ENCODE measurements at regions not wholly inside any gene's neighbourhood (a gene's known extent, or its start where the extent isn't known, plus 50 kb on each side); places are given as distances from the start of the nearest gene placed in this dataset.

DNA sequence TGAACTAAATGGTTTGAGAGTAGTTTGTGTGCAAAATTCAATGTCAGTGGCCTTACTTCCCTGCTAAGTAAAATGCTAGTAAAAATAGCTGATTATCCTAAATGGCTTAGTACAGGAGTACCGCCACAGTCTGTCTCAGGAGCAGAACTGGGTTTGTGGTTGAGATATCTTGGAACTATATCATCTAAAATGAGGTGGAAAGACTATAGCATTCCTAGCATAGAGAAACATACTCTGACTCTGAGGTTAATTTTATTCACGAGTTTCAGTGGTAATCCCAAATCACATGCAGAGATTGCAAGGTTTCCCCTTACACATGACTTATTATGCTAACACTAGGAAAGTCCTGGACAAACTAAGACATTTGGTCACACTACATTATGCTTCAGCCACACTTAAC lies 70.4 kb downstream of the OR13H1 start:
- H3K4me2 ChIP-seq = no peak overlapping the region
- DNase-seq (ENCODE audit: low read depth in 1 of 2, low spot score in 1 of 2) (no peak), ATAC-seq (no peak), FAIRE-seq (peak; percentile 91)
- H3K4me1 ChIP-seq = no peaks in the 10 kb centered on the region
- TF ChIP-seq NFE2L2 (conservative IDR thresholded peaks at IDR 0.05; ENCODE audit: low read length) = no peak
- TF ChIP-seq, protein P1, sequence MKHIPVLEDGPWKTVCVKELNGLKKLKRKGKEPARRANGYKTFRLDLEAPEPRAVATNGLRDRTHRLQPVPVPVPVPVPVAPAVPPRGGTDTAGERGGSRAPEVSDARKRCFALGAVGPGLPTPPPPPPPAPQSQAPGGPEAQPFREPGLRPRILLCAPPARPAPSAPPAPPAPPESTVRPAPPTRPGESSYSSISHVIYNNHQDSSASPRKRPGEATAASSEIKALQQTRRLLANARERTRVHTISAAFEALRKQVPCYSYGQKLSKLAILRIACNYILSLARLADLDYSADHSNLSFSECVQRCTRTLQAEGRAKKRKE (CRISPR knock-in tag; IDR thresholded peaks at IDR 0.05; ENCODE audit: low read depth) = no peak
- TF ChIP-seq RARB (CRISPR knock-in tag; IDR thresholded peaks at IDR 0.05) = no peak
- TF ChIP-seq PHF8 (IDR thresholded peaks at IDR 0.05; ENCODE audit: borderline replicate concordance, low read depth) = no peak
- TF ChIP-seq, protein P2, sequence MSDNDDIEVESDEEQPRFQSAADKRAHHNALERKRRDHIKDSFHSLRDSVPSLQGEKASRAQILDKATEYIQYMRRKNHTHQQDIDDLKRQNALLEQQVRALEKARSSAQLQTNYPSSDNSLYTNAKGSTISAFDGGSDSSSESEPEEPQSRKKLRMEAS (IDR thresholded peaks at IDR 0.05) = no peak
- no peak for TF ChIP-seq FOXS1 (CRISPR knock-in tag; IDR thresholded peaks at IDR 0.05)
- TF ChIP-seq RCOR1 (IDR thresholded peaks at IDR 0.05; ENCODE audit: low read depth, low read length) = no peak
- TF ChIP-seq, protein P3, sequence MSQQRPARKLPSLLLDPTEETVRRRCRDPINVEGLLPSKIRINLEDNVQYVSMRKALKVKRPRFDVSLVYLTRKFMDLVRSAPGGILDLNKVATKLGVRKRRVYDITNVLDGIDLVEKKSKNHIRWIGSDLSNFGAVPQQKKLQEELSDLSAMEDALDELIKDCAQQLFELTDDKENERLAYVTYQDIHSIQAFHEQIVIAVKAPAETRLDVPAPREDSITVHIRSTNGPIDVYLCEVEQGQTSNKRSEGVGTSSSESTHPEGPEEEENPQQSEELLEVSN (IDR thresholded peaks at IDR 0.05; ENCODE audit: borderline replicate concordance, low read depth) = no peak
- TF ChIP-seq HEYL (CRISPR knock-in tag; IDR thresholded peaks at IDR 0.05) = no peak
- no peak for TF ChIP-seq ZFP36 (IDR thresholded peaks at IDR 0.05; ENCODE audit: borderline replicate concordance, partially characterized antibody)
- no peak for TF ChIP-seq MAZ (IDR thresholded peaks at IDR 0.05; ENCODE audit: borderline replicate concordance, low read depth, low read length)
- no peak for TF ChIP-seq TP53 (CRISPR knock-in tag; IDR thresholded peaks at IDR 0.05)
- no peak for TF ChIP-seq JUNB (IDR thresholded peaks at IDR 0.05)
- no peak for TF ChIP-seq POLR2A (IDR thresholded peaks at IDR 0.05; ENCODE audit: low read length)
- no peaks in the 10 kb centered on the region for H3K9me3 ChIP-seq
- no peak overlapping the region for H3K4me3 ChIP-seq
- POLR2A ChIA-PET = no interaction called here
- 53% methylated on average over 2 of the region's 2 CpGs for WGBS (ENCODE audit: missing lambda C conversion rate)
- H3K27ac ChIP-seq = no peak overlapping the region
- CTCF ChIA-PET = no interaction called here

DNA sequence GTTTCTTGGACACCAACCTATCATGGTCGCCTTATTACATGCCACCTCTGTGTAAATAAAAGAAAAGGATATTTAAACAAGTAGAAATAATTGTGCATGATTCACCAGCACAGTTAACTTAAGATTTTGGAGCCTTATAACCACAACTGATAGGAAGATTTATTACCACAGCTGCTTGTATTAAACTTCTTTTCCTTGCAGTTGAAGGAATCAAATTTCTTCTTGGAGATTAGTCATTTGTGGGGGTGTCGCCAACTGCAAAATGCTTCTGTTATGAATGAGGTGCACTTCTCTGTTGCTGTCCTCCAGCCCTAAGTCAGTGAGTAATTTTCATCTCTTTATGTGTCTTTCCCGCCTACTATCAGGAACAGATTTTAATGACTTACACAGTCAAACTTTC lies 73.3 kb downstream of the OR13H1 start:
- Histone ChIP-seq H3K4me2 (no peak overlapping the region), H3K4me1 (no peaks in the 10 kb centered on the region), H3K9me3 (no peaks in the 10 kb centered on the region), H3K4me3 (no peak overlapping the region), H3K27ac (no peak overlapping the region)
- FAIRE-seq = no peak
- no peak for TF ChIP-seq POLR2AphosphoS2 (conservative IDR thresholded peaks at IDR 0.05; ENCODE audit: low read length)
- no peak for TF ChIP-seq HOXA7 (CRISPR knock-in tag; IDR thresholded peaks at IDR 0.05)
- no peak for TF ChIP-seq POLR2A (IDR thresholded peaks at IDR 0.05; ENCODE audit: low read length)
- TF ChIP-seq ZC3H11A (IDR thresholded peaks at IDR 0.05) = no peak
- no peak for TF ChIP-seq ESRRA (IDR thresholded peaks at IDR 0.05; ENCODE audit: borderline replicate concordance, low read length)
- TF ChIP-seq RNF2 (IDR thresholded peaks at IDR 0.05; ENCODE audit: borderline replicate concordance, low read depth) = no peak
- TF ChIP-seq, protein P4, sequence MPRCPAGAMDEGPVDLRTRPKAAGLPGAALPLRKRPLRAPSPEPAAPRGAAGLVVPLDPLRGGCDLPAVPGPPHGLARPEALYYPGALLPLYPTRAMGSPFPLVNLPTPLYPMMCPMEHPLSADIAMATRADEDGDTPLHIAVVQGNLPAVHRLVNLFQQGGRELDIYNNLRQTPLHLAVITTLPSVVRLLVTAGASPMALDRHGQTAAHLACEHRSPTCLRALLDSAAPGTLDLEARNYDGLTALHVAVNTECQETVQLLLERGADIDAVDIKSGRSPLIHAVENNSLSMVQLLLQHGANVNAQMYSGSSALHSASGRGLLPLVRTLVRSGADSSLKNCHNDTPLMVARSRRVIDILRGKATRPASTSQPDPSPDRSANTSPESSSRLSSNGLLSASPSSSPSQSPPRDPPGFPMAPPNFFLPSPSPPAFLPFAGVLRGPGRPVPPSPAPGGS (IDR thresholded peaks at IDR 0.05) = no peak
- no peak for TF ChIP-seq FOSL2 (IDR thresholded peaks at IDR 0.05)
- TF ChIP-seq FOSL2 (CRISPR knock-in tag; IDR thresholded peaks at IDR 0.05) = no peak
- TF ChIP-seq ZSCAN20 (CRISPR knock-in tag; IDR thresholded peaks at IDR 0.05) = no peak
- 50% methylated on average over 3 of the region's 3 CpGs for WGBS (ENCODE audit: missing lambda C conversion rate)
- CTCF ChIA-PET = interaction anchor here (2.2 kb wide), 1 partner anchor 16 kb away, joined by 6 read pairs; no protein-coding TSS in a partner anchor
- POLR2A ChIA-PET = no interaction called here
- no peak for DNase-seq (ENCODE audit: low read depth in 1 of 2, low spot score in 1 of 2)
- ATAC-seq = no peak

DNA sequence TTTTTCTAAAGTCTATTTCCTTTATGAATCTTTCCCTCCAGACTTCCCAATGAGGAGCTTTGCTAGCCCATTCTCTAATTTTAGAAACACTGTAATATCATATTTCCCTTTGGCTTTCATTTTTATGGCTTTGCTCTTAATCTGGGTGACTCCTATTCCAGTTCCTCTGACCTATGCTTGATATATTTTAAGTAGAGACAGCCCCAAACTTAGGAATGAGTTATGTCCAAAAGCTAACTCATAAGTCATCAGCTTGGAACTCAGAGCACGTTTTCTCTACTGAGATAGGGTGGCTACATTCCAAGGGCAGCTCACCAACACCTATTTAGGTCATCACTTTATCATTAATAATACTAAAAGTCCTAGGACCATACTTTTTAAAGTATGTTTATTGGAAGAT lies 77.8 kb downstream of the OR13H1 start:
- FAIRE-seq (peak; percentile 49), DNase-seq (ENCODE audit: low read depth in 1 of 2, low spot score in 1 of 2) (no peak), ATAC-seq (no peak)
- Histone ChIP-seq H3K27ac (no peak overlapping the region), H3K4me3 (no peak overlapping the region), H3K4me2 (no peak overlapping the region), H3K9me3 (no peaks in the 10 kb centered on the region; the same call in 2 of the 3 replicates), H3K4me1 (no peaks in the 10 kb centered on the region)
- TF ChIP-seq, protein P5, sequence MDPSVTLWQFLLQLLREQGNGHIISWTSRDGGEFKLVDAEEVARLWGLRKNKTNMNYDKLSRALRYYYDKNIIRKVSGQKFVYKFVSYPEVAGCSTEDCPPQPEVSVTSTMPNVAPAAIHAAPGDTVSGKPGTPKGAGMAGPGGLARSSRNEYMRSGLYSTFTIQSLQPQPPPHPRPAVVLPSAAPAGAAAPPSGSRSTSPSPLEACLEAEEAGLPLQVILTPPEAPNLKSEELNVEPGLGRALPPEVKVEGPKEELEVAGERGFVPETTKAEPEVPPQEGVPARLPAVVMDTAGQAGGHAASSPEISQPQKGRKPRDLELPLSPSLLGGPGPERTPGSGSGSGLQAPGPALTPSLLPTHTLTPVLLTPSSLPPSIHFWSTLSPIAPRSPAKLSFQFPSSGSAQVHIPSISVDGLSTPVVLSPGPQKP (IDR thresholded peaks at IDR 0.05; ENCODE audit: low read depth, low read length) = no peak
- TF ChIP-seq, protein P6, sequence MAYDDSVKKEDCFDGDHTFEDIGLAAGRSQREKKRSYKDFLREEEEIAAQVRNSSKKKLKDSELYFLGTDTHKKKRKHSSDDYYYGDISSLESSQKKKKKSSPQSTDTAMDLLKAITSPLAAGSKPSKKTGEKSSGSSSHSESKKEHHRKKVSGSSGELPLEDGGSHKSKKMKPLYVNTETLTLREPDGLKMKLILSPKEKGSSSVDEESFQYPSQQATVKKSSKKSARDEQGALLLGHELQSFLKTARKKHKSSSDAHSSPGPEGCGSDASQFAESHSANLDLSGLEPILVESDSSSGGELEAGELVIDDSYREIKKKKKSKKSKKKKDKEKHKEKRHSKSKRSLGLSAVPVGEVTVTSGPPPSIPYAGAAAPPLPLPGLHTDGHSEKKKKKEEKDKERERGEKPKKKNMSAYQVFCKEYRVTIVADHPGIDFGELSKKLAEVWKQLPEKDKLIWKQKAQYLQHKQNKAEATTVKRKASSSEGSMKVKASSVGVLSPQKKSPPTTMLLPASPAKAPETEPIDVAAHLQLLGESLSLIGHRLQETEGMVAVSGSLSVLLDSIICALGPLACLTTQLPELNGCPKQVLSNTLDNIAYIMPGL (CRISPR knock-in tag; IDR thresholded peaks at IDR 0.05; ENCODE audit: borderline replicate concordance) = no peak
- TF ChIP-seq, protein P2 (IDR thresholded peaks at IDR 0.05) = no peak
- TF ChIP-seq FOSL2 (IDR thresholded peaks at IDR 0.05) (no peak), FOSL2 (CRISPR knock-in tag; IDR thresholded peaks at IDR 0.05) (no peak), HOXA7 (CRISPR knock-in tag; IDR thresholded peaks at IDR 0.05) (no peak), HOXB13 (CRISPR knock-in tag; IDR thresholded peaks at IDR 0.05; ENCODE audit: low read depth) (no peak), JUNB (IDR thresholded peaks at IDR 0.05) (no peak), KDM1A (IDR thresholded peaks at IDR 0.05; ENCODE audit: low read depth) (no peak), ZC3H11A (IDR thresholded peaks at IDR 0.05) (no peak), RAD21 (conservative IDR thresholded peaks at IDR 0.05 in 1 of 2, IDR thresholded peaks at IDR 0.05 in 1 of 2) (no peak), NFE2L2 (conservative IDR thresholded peaks at IDR 0.05; ENCODE audit: low read length) (no peak)
- ChIA-PET POLR2A (no interaction called here), CTCF (interaction anchor here (0.7 to 4.1 kb wide), 2 partner anchors 358 to 626 kb away, joined by 3 to 22 read pairs; no protein-coding TSS in a partner anchor)
- 0% methylated on average over 1 of the region's 1 CpG for WGBS (ENCODE audit: missing lambda C conversion rate)

All from A549 (cell line).